ENCODE measurements at regions not wholly inside any gene's neighbourhood (a gene's known extent, or its start where the extent isn't known, plus 50 kb on each side); places are given as distances from the start of the nearest gene placed in this dataset.

DNA sequence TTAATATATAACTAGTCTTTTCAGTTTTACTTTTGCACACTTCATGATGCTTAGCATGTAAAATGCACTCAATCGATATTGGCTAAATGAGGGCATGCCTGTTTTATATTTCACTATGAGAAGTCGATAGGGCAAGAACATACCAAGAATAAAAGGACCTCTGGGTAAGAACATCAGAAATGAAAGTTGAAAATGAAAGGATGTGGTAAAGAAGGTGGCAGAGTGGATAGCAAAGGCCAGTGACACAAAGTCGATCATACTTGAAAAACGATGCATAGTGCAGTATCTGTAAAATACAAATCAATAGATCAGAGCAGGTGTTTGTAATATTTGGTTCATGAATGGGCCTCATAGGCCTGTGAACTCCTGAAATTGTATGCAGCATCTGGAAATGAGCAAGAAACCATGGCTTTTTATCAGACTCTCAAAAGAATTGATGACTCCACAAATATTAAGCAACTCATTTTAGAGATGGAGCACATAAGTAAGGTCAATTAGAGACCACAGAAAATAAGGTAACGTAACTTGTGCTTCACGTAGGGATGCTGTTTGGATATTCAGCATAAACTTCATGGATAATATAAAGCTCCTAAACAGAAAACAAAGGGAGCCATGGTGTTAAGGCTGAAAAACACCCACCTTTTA is 653.4 kb downstream of the NYAP2 start:
- ATAC-seq (no peak), DNase-seq (ENCODE audit: low read depth in 1 of 2, low spot score in 1 of 2) (no peak), FAIRE-seq (no peak)
- Histone ChIP-seq H3K4me1 (peaks cover 4% of the 10 kb centered on the region; the same call in 1 of the 3 replicates), H3K4me3 (no peak overlapping the region), H3K27ac (no peak overlapping the region), H3K9me3 (no peaks in the 10 kb centered on the region), H3K4me2 (no peak overlapping the region)
- TF ChIP-seq MAFK (IDR thresholded peaks at IDR 0.05; ENCODE audit: partially characterized antibody) (peak; percentile 84), PHF8 (IDR thresholded peaks at IDR 0.05; ENCODE audit: borderline replicate concordance, low read depth) (no peak)
- whole genome bisulfite sequencing (ENCODE audit: missing lambda C conversion rate): 89% methylated on average over 6 of the region's 6 CpGs
- POLR2A ChIA-PET: no interaction called here
- CTCF ChIA-PET: no interaction called here

DNA sequence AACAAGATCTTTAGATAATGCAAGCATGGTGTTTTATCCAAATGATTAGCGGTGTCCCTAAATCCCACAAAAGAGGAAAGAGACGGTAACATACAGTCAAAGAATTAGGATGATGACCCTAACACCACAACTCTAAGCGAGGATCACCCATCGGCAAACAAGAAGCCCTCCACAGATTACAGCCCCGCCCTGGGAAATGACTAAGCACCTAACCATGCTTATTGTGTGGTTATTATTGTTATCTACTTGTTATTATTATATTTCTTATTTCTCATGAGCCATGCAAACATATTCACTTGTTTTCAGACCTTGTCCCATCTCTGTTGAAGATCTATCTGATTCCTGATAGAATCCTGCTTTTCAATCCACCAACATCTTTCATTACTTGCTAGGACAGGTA is 651.3 kb downstream of the NYAP2 start:
- 85% methylated on average over 5 of the region's 5 CpGs for WGBS (ENCODE audit: missing lambda C conversion rate)
- Histone ChIP-seq H3K4me3 (no peak overlapping the region), H3K4me2 (no peak overlapping the region), H3K4me1 (peaks cover 4% of the 10 kb centered on the region; the same call in 1 of the 3 replicates), H3K27ac (no peak overlapping the region), H3K9me3 (no peaks in the 10 kb centered on the region)
- ChIA-PET POLR2A (no interaction called here), CTCF (no interaction called here)
- ATAC-seq (no peak), DNase-seq (ENCODE audit: low read depth in 1 of 2, low spot score in 1 of 2) (no peak), FAIRE-seq (no peak)
- TF ChIP-seq, protein P1, sequence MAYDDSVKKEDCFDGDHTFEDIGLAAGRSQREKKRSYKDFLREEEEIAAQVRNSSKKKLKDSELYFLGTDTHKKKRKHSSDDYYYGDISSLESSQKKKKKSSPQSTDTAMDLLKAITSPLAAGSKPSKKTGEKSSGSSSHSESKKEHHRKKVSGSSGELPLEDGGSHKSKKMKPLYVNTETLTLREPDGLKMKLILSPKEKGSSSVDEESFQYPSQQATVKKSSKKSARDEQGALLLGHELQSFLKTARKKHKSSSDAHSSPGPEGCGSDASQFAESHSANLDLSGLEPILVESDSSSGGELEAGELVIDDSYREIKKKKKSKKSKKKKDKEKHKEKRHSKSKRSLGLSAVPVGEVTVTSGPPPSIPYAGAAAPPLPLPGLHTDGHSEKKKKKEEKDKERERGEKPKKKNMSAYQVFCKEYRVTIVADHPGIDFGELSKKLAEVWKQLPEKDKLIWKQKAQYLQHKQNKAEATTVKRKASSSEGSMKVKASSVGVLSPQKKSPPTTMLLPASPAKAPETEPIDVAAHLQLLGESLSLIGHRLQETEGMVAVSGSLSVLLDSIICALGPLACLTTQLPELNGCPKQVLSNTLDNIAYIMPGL (CRISPR knock-in tag; IDR thresholded peaks at IDR 0.05; ENCODE audit: borderline replicate concordance): no peak
- no peak for TF ChIP-seq ZNF302 (CRISPR knock-in tag; IDR thresholded peaks at IDR 0.05)
- TF ChIP-seq HOXA7 (CRISPR knock-in tag; IDR thresholded peaks at IDR 0.05): no peak
- no peak for TF ChIP-seq KDM1A (IDR thresholded peaks at IDR 0.05; ENCODE audit: low read depth)
- TF ChIP-seq RAD21 (conservative IDR thresholded peaks at IDR 0.05 in 1 of 2, IDR thresholded peaks at IDR 0.05 in 1 of 2): no peak
- TF ChIP-seq JUNB (IDR thresholded peaks at IDR 0.05): no peak
- no peak for TF ChIP-seq RNF2 (IDR thresholded peaks at IDR 0.05; ENCODE audit: borderline replicate concordance, low read depth)

DNA sequence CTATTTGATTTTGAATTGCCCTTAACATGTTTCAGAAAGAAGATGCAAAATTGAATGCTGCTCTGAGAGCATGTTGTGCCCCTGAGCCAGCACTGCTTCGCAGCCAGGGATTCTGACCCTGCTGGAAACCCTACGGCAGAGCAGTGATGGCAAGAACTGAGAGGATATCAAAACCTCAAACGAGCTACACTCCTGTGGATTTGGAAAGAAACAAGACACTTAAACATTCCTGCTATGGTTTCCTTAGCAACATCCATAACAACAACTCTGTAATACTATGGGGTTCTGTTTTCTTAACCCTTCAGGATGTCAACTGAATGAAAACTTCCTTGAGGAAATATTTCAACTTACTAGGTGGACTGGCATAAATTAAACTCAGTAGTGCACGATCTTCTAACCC is 649.1 kb downstream of the NYAP2 start:
- 25% methylated on average over 4 of the region's 4 CpGs for WGBS (ENCODE audit: missing lambda C conversion rate)
- Histone ChIP-seq H3K27ac (peak overlapping the region in 1 of 2 experiments; percentile 25; a peak in 2 of 6 replicates), H3K4me2 (peak overlapping the region; percentile 21), H3K4me1 (peaks cover 4% of the 10 kb centered on the region; the same call in 1 of the 3 replicates), H3K9me3 (no peaks in the 10 kb centered on the region), H3K4me3 (no peak overlapping the region)
- DNase-seq (ENCODE audit: low read depth in 1 of 2, low spot score in 1 of 2): peak; percentile 10 to 63
- peak; percentile 43 to 81; a peak in 3 of 6 replicates for ATAC-seq
- no peak for FAIRE-seq
- POLR2A ChIA-PET: interaction anchor here (0.7 kb wide), 1 partner anchor 26 kb away, joined by 4 read pairs; no protein-coding TSS in a partner anchor
- no peak for TF ChIP-seq CEBPB (IDR thresholded peaks at IDR 0.05)
- TF ChIP-seq CHD2 (IDR thresholded peaks at IDR 0.05; ENCODE audit: low read length, partially characterized antibody): no peak
- TF ChIP-seq ZNF302 (CRISPR knock-in tag; IDR thresholded peaks at IDR 0.05): no peak
- TF ChIP-seq, protein P1 (CRISPR knock-in tag; IDR thresholded peaks at IDR 0.05; ENCODE audit: borderline replicate concordance): no peak
- no peak for TF ChIP-seq NFE2L2 (conservative IDR thresholded peaks at IDR 0.05; ENCODE audit: low read length)
- no peak for TF ChIP-seq FOSL2 (IDR thresholded peaks at IDR 0.05)
- no peak for TF ChIP-seq FOSL2 (CRISPR knock-in tag; IDR thresholded peaks at IDR 0.05)
- TF ChIP-seq, protein P2, sequence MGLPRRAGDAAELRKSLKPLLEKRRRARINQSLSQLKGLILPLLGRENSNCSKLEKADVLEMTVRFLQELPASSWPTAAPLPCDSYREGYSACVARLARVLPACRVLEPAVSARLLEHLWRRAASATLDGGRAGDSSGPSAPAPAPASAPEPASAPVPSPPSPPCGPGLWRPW (IDR thresholded peaks at IDR 0.05): no peak
- no peak for TF ChIP-seq KDM1A (IDR thresholded peaks at IDR 0.05; ENCODE audit: low read depth)
- TF ChIP-seq HEYL (CRISPR knock-in tag; IDR thresholded peaks at IDR 0.05): no peak
- TF ChIP-seq FOSB (CRISPR knock-in tag; IDR thresholded peaks at IDR 0.05): no peak
- no peak for TF ChIP-seq SREBF2 (IDR thresholded peaks at IDR 0.05)
- TF ChIP-seq NR3C1 (IDR thresholded peaks at IDR 0.05): no peak
- TF ChIP-seq PHF8 (IDR thresholded peaks at IDR 0.05; ENCODE audit: borderline replicate concordance, low read depth): no peak
- no peak for TF ChIP-seq EHF (CRISPR knock-in tag; IDR thresholded peaks at IDR 0.05)
- TF ChIP-seq EP300 (IDR thresholded peaks at IDR 0.05): no peak
- no peak for TF ChIP-seq EHMT2 (IDR thresholded peaks at IDR 0.05; ENCODE audit: low read depth)
- no peak for TF ChIP-seq HDAC2 (IDR thresholded peaks at IDR 0.05)
- TF ChIP-seq, protein P3, sequence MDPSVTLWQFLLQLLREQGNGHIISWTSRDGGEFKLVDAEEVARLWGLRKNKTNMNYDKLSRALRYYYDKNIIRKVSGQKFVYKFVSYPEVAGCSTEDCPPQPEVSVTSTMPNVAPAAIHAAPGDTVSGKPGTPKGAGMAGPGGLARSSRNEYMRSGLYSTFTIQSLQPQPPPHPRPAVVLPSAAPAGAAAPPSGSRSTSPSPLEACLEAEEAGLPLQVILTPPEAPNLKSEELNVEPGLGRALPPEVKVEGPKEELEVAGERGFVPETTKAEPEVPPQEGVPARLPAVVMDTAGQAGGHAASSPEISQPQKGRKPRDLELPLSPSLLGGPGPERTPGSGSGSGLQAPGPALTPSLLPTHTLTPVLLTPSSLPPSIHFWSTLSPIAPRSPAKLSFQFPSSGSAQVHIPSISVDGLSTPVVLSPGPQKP (IDR thresholded peaks at IDR 0.05; ENCODE audit: low read depth, low read length): no peak
- CTCF ChIA-PET: interaction anchor here (0.7 kb wide), 1 partner anchor 1764 kb away, joined by 3 read pairs; no protein-coding TSS in a partner anchor

All from A549 (cell line).